Liver (tissue), 8 donors: ENCODE measurements at regions not wholly inside any gene's neighbourhood (a gene's known extent, or its start where the extent isn't known, plus 50 kb on each side); places are given as distances from the start of the nearest gene placed in this dataset.

ENCODE experiments used
- DNase-seq: peaks from one replicate; pipeline ENCODE4 v3.0.0-alpha.2; 2017; ENCODE audit warnings: low spot score
- H3K27ac ChIP-seq, 2 donors: one replicate each; pipeline ENCODE4 v1.7.0; 2013; ENCODE audit warnings: inconsistent platforms in 2 of 2, low read length in 2 of 2, control low read depth in 1 of 2, low read depth in 1 of 2, mild to moderate bottlenecking in 1 of 2
- H3K27me3 ChIP-seq, 4 donors: one replicate each; pipeline versions ENCODE4 v1.6.1 to v1.7.0; 2013; ENCODE audit warnings: low read length in 3 of 4, inconsistent platforms in 1 of 4, mild to moderate bottlenecking in 1 of 4, moderate library complexity in 1 of 4; ENCODE audit not compliant: control insufficient read depth in 4 of 4, insufficient read depth in 4 of 4
- H3K36me3 ChIP-seq, 4 donors: one replicate each; pipeline versions ENCODE4 v1.6.1 to v1.7.0; 2013; ENCODE audit warnings: low read length in 3 of 4, mild to moderate bottlenecking in 3 of 4, low read depth in 1 of 4, moderate library complexity in 1 of 4; ENCODE audit not compliant: control insufficient read depth in 4 of 4, insufficient read depth in 3 of 4
- H3K4me1 ChIP-seq, 4 donors: one replicate each; pipeline versions ENCODE4 v1.6.1 to v1.7.0; 2013; ENCODE audit warnings: low read length in 3 of 4, mild to moderate bottlenecking in 3 of 4, moderate library complexity in 1 of 4; ENCODE audit not compliant: control insufficient read depth in 4 of 4, insufficient read depth in 4 of 4
- H3K4me3 ChIP-seq, 3 donors: one replicate each; pipeline versions ENCODE4 v1.6.1 to v1.7.0; 2013; ENCODE audit warnings: low read length in 3 of 3, control low read depth in 1 of 3, low read depth in 1 of 3, mild to moderate bottlenecking in 1 of 3
- H3K9ac ChIP-seq, 2 donors: one replicate each; pipeline ENCODE4 v1.7.0; 2013; ENCODE audit warnings: low read length in 2 of 2, mild to moderate bottlenecking in 2 of 2, moderate library complexity in 2 of 2, control low read depth in 1 of 2, low read depth in 1 of 2
- H3K9me3 ChIP-seq, 4 donors: one replicate each; pipeline versions ENCODE4 v1.6.1 to v1.7.0; 2013; ENCODE audit warnings: low read length in 3 of 4; ENCODE audit not compliant: control insufficient read depth in 4 of 4
- ATF3 ChIP-seq: IDR thresholded peaks from 2 replicates; pipeline ENCODE4 v1.6.1; 2016; ENCODE audit warnings: antibody characterized with exemption
- CTCF ChIP-seq: fragments of 150-350 bp; IDR thresholded peaks from 2 replicates; pipeline ENCODE4 v1.5.1; 2017; ENCODE audit warnings: improper control_type of control experiment, low read depth, low read length; ENCODE audit not compliant: missing input control
- EGR1 ChIP-seq, 2 donors: IDR thresholded peaks; 2 replicates each; pipeline ENCODE4 v1.6.1; 2016 to 2018; ENCODE audit warnings: antibody characterized with exemption in 2 of 2, low read depth in 2 of 2
- FOXA1 ChIP-seq: IDR thresholded peaks from 2 replicates; pipeline ENCODE4 v1.6.1; 2016; ENCODE audit warnings: antibody characterized with exemption
- FOXA2 ChIP-seq: IDR thresholded peaks from 2 replicates; pipeline ENCODE4 v1.6.1; 2016; ENCODE audit warnings: antibody characterized with exemption
- GABPA ChIP-seq, 2 donors: IDR thresholded peaks in 1 of 2; conservative IDR thresholded peaks in 1 of 2; 2 replicates each; pipeline ENCODE4 v1.6.1; 2016; ENCODE audit warnings: antibody characterized with exemption in 2 of 2, mild to moderate bottlenecking in 1 of 2, moderate library complexity in 1 of 2
- HNF4A ChIP-seq, 2 donors: conservative IDR thresholded peaks; 2 replicates each; pipeline ENCODE4 v1.6.1; 2016; ENCODE audit warnings: antibody characterized with exemption in 2 of 2, mild to moderate bottlenecking in 2 of 2
- HNF4G ChIP-seq: IDR thresholded peaks from 2 replicates; pipeline ENCODE4 v1.6.1; 2016; ENCODE audit warnings: antibody characterized with exemption
- JUND ChIP-seq, 2 donors: IDR thresholded peaks; 2 replicates each; pipeline ENCODE4 v1.6.1; 2016; ENCODE audit warnings: antibody characterized with exemption in 2 of 2
- MAX ChIP-seq: IDR thresholded peaks from 2 replicates; pipeline ENCODE4 v1.6.1; 2016; ENCODE audit warnings: antibody characterized with exemption
- NR2F2 ChIP-seq: IDR thresholded peaks from 2 replicates; pipeline ENCODE4 v1.6.1; 2016; ENCODE audit warnings: antibody characterized with exemption
- RAD21 ChIP-seq, 2 donors: IDR thresholded peaks; 2 replicates each; pipeline ENCODE4 v1.6.1; 2016; ENCODE audit warnings: antibody characterized with exemption in 2 of 2, mild to moderate bottlenecking in 2 of 2
- REST ChIP-seq: IDR thresholded peaks from 2 replicates; pipeline ENCODE4 v1.6.1; 2016; ENCODE audit warnings: antibody characterized with exemption, mild to moderate bottlenecking
- RXRA ChIP-seq, 2 donors: IDR thresholded peaks; 2 replicates each; pipeline ENCODE4 v1.6.1; 2017 to 2018; ENCODE audit warnings: antibody characterized with exemption in 2 of 2, mild to moderate bottlenecking in 1 of 2
- SP1 ChIP-seq: IDR thresholded peaks from 2 replicates; pipeline ENCODE4 v1.6.1; 2018; ENCODE audit warnings: antibody characterized with exemption, mild to moderate bottlenecking
- TAF1 ChIP-seq: conservative IDR thresholded peaks from 2 replicates; pipeline ENCODE4 v1.6.1; 2016; ENCODE audit warnings: antibody characterized with exemption, mild to moderate bottlenecking
- YY1 ChIP-seq: IDR thresholded peaks from 2 replicates; pipeline ENCODE4 v1.6.1; 2016; ENCODE audit warnings: antibody characterized with exemption, mild to moderate bottlenecking
- WGBS: extraction: QIAGEN DNeasy Blood & Tissue Kit; methylation state at CpG from one replicate; pipeline ENCODE4 v1.1.7; 2013; 5-methylcytosine and 5-hydroxymethylcytosine counted together
- donor health status: healthy.
- donor health status: healthy.
- donor health status: healthy.
- donor health status: healthy.
- donor health status: healthy.

GRCh38 chr10:123515661-123516060, 150.5 kb upstream of the GPR26 start:
- Histone ChIP-seq H3K9me3 (no peaks in the 10 kb centered on the region), H3K27ac (no peak overlapping the region), H3K4me1 (no peaks in the 10 kb centered on the region), H3K9ac (no peak overlapping the region), H3K36me3 (no peaks in the 10 kb centered on the region), H3K4me3 (no peak overlapping the region), H3K27me3 (no peaks in the 10 kb centered on the region)
- no peak for TF ChIP-seq JUND (IDR thresholded peaks at IDR 0.05)
- TF ChIP-seq GABPA (IDR thresholded peaks at IDR 0.05 in 1 of 2, conservative IDR thresholded peaks at IDR 0.05 in 1 of 2) = no peak
- no peak for TF ChIP-seq REST
- no peak for TF ChIP-seq SP1
- no peak for TF ChIP-seq RAD21 (IDR thresholded peaks at IDR 0.05)
- no peak for TF ChIP-seq HNF4G
- no peak for TF ChIP-seq CTCF
- TF ChIP-seq MAX = no peak
- TF ChIP-seq YY1 = no peak
- TF ChIP-seq RXRA (IDR thresholded peaks at IDR 0.05) = no peak
- TF ChIP-seq NR2F2 = no peak
- DNase-seq = no peak
- WGBS = 83% methylated on average over 6 of the region's 6 CpGs

GRCh38 chr10:123516291-123516690, 149.9 kb upstream of the GPR26 start:
- no peaks in the 10 kb centered on the region for H3K36me3 ChIP-seq
- H3K27ac ChIP-seq = no peak overlapping the region
- no peak for TF ChIP-seq NR2F2
- no peaks in the 10 kb centered on the region for H3K9me3 ChIP-seq
- no peak overlapping the region for H3K9ac ChIP-seq
- H3K4me3 ChIP-seq = no peak overlapping the region
- 59% methylated on average over 1 of the region's 1 CpG for WGBS
- H3K4me1 ChIP-seq = no peaks in the 10 kb centered on the region
- no peaks in the 10 kb centered on the region for H3K27me3 ChIP-seq
- no peak for DNase-seq

- Histone ChIP-seq H3K9ac (no peak overlapping the region), H3K4me1 (no peaks in the 10 kb centered on the region), H3K27ac (no peak overlapping the region), H3K9me3 (no peaks in the 10 kb centered on the region), H3K27me3 (no peaks in the 10 kb centered on the region), H3K4me3 (no peak overlapping the region), H3K36me3 (no peaks in the 10 kb centered on the region)
- DNase-seq = peak; percentile 6
- WGBS = 64% methylated on average over 9 of the region's 9 CpGs
- TF ChIP-seq SP1 (no peak), RAD21 (IDR thresholded peaks at IDR 0.05) (no peak), GABPA (IDR thresholded peaks at IDR 0.05 in 1 of 2, conservative IDR thresholded peaks at IDR 0.05 in 1 of 2) (no peak), FOXA2 (no peak), YY1 (no peak), ATF3 (no peak), RXRA (IDR thresholded peaks at IDR 0.05) (no peak), MAX (no peak), NR2F2 (no peak), HNF4A (conservative IDR thresholded peaks at IDR 0.05) (no peak), TAF1 (no peak), EGR1 (IDR thresholded peaks at IDR 0.05; ENCODE audit: low read depth in 2 of 2) (no peak), REST (no peak), FOXA1 (no peak), HNF4G (no peak), JUND (IDR thresholded peaks at IDR 0.05) (no peak)
Observed at GRCh38 chr10:123517426-123517825, 148.7 kb upstream of the GPR26 start.
